ENCODE measurements at regions not wholly inside any gene's neighbourhood (a gene's known extent, or its start where the extent isn't known, plus 50 kb on each side); places are given as distances from the start of the nearest gene placed in this dataset.

DNA sequence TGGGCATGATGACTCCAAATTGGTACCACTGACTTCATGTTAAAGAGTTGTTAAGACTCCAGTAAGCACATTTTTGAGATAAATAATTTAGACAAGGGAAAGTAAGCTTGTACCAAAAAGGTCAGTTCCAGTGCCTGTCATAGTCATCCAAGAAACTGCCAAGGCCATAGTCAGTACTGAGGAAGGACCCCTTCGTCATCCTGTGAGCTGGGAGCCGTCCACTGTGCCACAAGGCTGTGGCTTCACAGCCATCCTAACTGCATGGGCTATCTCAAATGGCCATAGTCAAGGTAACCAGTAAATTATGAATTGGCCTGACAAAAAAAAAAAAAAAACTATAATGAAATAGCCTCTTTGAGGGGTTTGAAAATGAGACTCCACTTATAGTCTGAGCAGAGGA lies 207.2 kb downstream of the C7orf25 start:
- no peaks in the 10 kb centered on the region for H3K36me3 Mint-ChIP-seq (ENCODE audit: low read depth)
- ATAC-seq (no peak), DNase-seq (no peak)
- intact Hi-C loops (cut with micrococcal nuclease) = no loop called here
- H3K4me1 Mint-ChIP-seq (ENCODE audit: low read depth) = no peaks in the 10 kb centered on the region
- H3K9me3 Mint-ChIP-seq = no peaks in the 10 kb centered on the region
- H3K27ac Mint-ChIP-seq = no peak overlapping the region
- H3K4me3 Mint-ChIP-seq = no peak overlapping the region
- POLR2A ChIA-PET = no interaction called here
- TF ChIP-seq, protein P1, sequence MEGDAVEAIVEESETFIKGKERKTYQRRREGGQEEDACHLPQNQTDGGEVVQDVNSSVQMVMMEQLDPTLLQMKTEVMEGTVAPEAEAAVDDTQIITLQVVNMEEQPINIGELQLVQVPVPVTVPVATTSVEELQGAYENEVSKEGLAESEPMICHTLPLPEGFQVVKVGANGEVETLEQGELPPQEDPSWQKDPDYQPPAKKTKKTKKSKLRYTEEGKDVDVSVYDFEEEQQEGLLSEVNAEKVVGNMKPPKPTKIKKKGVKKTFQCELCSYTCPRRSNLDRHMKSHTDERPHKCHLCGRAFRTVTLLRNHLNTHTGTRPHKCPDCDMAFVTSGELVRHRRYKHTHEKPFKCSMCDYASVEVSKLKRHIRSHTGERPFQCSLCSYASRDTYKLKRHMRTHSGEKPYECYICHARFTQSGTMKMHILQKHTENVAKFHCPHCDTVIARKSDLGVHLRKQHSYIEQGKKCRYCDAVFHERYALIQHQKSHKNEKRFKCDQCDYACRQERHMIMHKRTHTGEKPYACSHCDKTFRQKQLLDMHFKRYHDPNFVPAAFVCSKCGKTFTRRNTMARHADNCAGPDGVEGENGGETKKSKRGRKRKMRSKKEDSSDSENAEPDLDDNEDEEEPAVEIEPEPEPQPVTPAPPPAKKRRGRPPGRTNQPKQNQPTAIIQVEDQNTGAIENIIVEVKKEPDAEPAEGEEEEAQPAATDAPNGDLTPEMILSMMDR (IDR thresholded peaks at IDR 0.05) = no peak
- H3K27me3 Mint-ChIP-seq = no peaks in the 10 kb centered on the region
- CTCF ChIA-PET = no interaction called here

DNA sequence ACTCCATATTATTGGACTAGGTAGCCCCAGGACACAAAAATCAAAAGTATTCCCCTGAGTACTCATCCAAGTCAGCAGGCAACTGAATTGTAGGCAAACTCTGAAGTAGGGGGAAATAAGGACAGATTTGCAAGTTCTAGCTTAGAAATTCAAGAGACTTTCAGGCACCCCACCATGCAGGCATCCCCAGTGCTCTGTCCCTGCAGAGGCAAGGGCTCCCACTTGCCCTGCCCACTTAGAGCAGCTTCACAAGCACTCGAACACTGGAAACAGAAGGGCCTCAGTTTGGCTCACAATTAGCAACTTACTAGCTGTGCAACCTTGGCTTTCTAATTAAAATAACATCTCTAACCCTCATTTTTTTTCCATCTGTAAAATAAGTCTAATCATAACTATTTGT lies 209.2 kb downstream of the C7orf25 start:
- Mint-ChIP-seq H3K27me3 (no peaks in the 10 kb centered on the region), H3K4me3 (no peak overlapping the region), H3K36me3 (ENCODE audit: low read depth) (no peaks in the 10 kb centered on the region), H3K27ac (no peak overlapping the region), H3K4me1 (ENCODE audit: low read depth) (no peaks in the 10 kb centered on the region), H3K9me3 (no peaks in the 10 kb centered on the region)
- ChIA-PET CTCF (interaction anchor here (1.7 kb wide), 1 partner anchor 43 kb away, joined by 7 read pairs; no protein-coding TSS in a partner anchor), POLR2A (no interaction called here)
- DNase-seq (no peak), ATAC-seq (no peak)
- TF ChIP-seq, protein P1 (IDR thresholded peaks at IDR 0.05) = no peak
- intact Hi-C loops (cut with micrococcal nuclease) = no loop called here

DNA sequence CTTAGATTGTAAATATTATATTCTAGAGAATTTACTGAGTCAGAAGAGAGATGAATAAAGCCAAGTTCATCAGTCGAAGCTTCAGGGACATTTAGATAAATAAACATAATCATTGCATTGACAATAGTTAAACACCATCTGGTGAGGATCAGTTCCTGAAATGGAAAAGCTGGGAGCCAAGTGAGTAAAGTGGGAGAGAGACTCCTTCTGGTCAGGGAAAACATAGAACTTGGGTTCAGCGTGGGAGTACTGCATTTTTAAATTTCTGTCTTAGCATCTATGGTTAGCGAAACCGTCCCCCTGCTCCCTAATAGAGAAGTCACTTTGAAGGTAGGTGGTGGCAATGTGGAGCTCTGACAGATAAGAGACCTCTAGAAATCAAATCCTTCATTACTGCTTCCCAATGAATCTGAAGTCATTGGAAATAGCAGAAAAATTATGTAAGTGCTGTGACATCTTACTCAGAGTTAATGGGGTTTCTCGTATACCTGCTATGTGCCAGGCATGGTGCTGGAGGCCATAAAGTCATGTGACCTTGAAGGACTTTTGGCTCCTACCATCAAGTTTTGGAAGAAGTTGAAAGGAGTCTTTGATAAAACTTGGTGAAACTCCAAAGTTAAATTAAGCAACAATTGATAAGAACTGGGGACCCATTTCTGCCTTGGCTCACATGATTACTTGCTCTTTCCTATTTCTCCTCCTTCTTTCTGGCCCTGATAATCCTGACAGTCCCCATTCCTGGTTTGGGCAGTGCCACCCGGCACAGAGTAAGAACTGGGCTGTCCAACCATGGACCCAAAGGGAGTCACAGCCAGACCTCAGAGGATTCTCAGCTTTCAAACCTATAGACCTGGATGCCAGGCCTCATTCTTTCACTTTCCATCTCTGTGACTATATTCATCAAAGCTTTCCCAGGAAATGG lies 211.2 kb downstream of the C7orf25 start:
- Mint-ChIP-seq H3K4me3 (no peak overlapping the region), H3K27ac (no peak overlapping the region), H3K36me3 (ENCODE audit: low read depth) (no peaks in the 10 kb centered on the region), H3K27me3 (no peaks in the 10 kb centered on the region), H3K9me3 (no peaks in the 10 kb centered on the region), H3K4me1 (ENCODE audit: low read depth) (no peaks in the 10 kb centered on the region)
- no peak for ATAC-seq
- intact Hi-C loops (cut with micrococcal nuclease) = no loop called here
- CTCF ChIA-PET = interaction anchor here (1.7 kb wide), 1 partner anchor 176 kb away, joined by 4 read pairs; no protein-coding TSS in a partner anchor
- TF ChIP-seq, protein P1 (IDR thresholded peaks at IDR 0.05) = no peak
- DNase-seq = no peak
- POLR2A ChIA-PET = no interaction called here

DNA sequence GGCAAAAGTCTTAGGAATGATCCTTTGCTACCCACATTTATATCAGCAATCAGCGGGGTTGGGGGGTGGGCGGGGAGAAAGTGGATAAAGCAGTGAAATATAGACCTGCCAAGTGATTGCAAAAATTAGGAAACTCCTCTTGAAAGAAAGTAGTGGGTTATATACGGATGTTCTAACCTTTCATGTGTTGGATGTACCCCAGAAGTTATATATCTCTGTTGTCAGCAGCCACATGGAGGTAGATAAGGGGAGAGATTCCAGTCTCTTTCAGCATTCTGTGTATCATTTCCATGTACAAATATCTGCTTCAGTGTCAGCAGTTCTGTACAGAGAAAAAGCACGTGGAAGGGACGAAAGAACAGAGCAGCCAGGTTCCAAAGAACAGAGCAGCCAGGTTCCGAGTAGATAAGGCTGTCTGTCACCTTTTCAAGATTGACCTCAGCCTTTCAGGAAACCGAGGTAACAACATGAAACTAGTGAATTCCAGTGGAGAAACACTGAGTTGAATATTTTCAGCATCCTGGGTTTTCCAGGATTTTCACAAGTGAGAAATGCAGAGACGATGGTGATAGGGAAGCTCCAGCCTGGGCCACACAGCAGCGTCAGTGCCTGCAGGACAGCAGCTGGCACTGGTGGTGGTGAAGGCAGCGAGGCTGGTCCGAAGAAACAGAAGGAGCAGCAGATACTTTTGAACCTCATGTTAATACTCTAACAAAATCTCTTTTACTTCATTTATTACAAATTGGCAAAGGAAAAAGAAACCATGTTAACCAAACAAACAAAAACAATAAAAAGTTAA lies 212.3 kb downstream of the C7orf25 start:
- ChIA-PET POLR2A (no interaction called here), CTCF (no interaction called here)
- no peak overlapping the region for H3K27ac Mint-ChIP-seq
- ATAC-seq = no peak
- DNase-seq = no peak
- H3K4me1 Mint-ChIP-seq (ENCODE audit: low read depth) = no peaks in the 10 kb centered on the region
- H3K4me3 Mint-ChIP-seq = no peak overlapping the region
- intact Hi-C loops (cut with micrococcal nuclease) = no loop called here
- H3K9me3 Mint-ChIP-seq = no peaks in the 10 kb centered on the region
- no peaks in the 10 kb centered on the region for H3K27me3 Mint-ChIP-seq
- TF ChIP-seq, protein P1 (IDR thresholded peaks at IDR 0.05) = no peak
- no peaks in the 10 kb centered on the region for H3K36me3 Mint-ChIP-seq (ENCODE audit: low read depth)

All from activated CD8-positive, alpha-beta T cell treated with anti-CD3 and anti-CD28 coated beads for 36 hours (primary cell).